Hepatocyte (in vitro differentiated cells): ENCODE measurements at regions not wholly inside any gene's neighbourhood (a gene's known extent, or its start where the extent isn't known, plus 50 kb on each side); places are given as distances from the start of the nearest gene placed in this dataset.

ENCODE experiments used
- DNase-seq: peaks from one replicate; pipeline ENCODE4 v3.0.0-alpha.2; 2016; ENCODE audit warnings: low spot score
- H2AFZ ChIP-seq: fragments of 200-600 bp; sonication (generic); 2 replicates; pipeline ENCODE4 v1.6.0; 2016; ENCODE audit warnings: antibody characterized with exemption, mild to moderate bottlenecking
- H3K27ac ChIP-seq: fragments of 200-600 bp; sonication (generic); 2 replicates; pipeline ENCODE4 v1.5.1; 2016; ENCODE audit warnings: mild to moderate bottlenecking
- H3K27me3 ChIP-seq: fragments of 200-600 bp; sonication (generic); 2 replicates; pipeline ENCODE4 v1.6.1; 2016
- H3K36me3 ChIP-seq: fragments of 200-600 bp; sonication (generic); replicated peaks from 2 replicates; pipeline ENCODE4 v1.5.1; 2016; ENCODE audit warnings: low read depth; ENCODE audit not compliant: insufficient read depth
- H3K4me1 ChIP-seq: fragments of 200-600 bp; sonication (generic); 2 replicates; pipeline ENCODE4 v1.5.1; 2016; ENCODE audit warnings: mild to moderate bottlenecking, moderate library complexity; ENCODE audit not compliant: insufficient read depth
- H3K4me2 ChIP-seq: fragments of 200-600 bp; sonication (generic); 2 replicates; pipeline ENCODE4 v1.6.0; 2016
- H3K4me3 ChIP-seq: fragments of 200-600 bp; sonication (generic); 2 replicates; pipeline ENCODE4 v1.5.1; 2016; ENCODE audit warnings: mild to moderate bottlenecking
- H3K79me2 ChIP-seq: fragments of 200-600 bp; sonication (generic); 2 replicates; pipeline ENCODE4 v1.6.0; 2017; ENCODE audit warnings: mild to moderate bottlenecking
- H3K9me2 ChIP-seq: fragments of 200-600 bp; sonication (generic); replicated peaks from 2 replicates; pipeline ENCODE4 v1.6.0; 2017; ENCODE audit warnings: mild to moderate bottlenecking; ENCODE audit not compliant: insufficient read depth
- H3K9me3 ChIP-seq: fragments of 200-600 bp; sonication (generic); 2 replicates; pipeline ENCODE4 v1.5.1; 2016; ENCODE audit warnings: low read depth, mild to moderate bottlenecking
- H4K20me1 ChIP-seq: fragments of 200-600 bp; sonication (generic); 2 replicates; pipeline ENCODE4 v1.6.0; 2016; ENCODE audit warnings: mild to moderate bottlenecking; ENCODE audit not compliant: insufficient read depth, poor library complexity, severe bottlenecking
- EZH2 ChIP-seq: fragments of 200-600 bp; sonication (generic); IDR thresholded peaks from 2 replicates; pipeline ENCODE4 v1.6.1; 2016; ENCODE audit warnings: antibody characterized with exemption, mild to moderate bottlenecking, borderline replicate concordance
- EZH2phosphoT487 ChIP-seq: fragments of 200-600 bp; sonication (generic); IDR thresholded peaks from one replicate; pipeline ENCODE4 v1.6.1; 2018; ENCODE audit warnings: antibody characterized with exemption, mild to moderate bottlenecking, low read depth, moderate library complexity; ENCODE audit not compliant: unreplicated experiment, severe bottlenecking
- WGBS: methylation state at CpG from one replicate; pipeline ENCODE4 v1.1.6; 2016; ENCODE audit warnings: low lambda C conversion rate; ENCODE audit errors: missing lambda C conversion rate; 5-methylcytosine and 5-hydroxymethylcytosine counted together
- TF ChIP-seq, protein P1 (sequence below): fragments of 200-600 bp; sonication (generic); IDR thresholded peaks from 2 replicates; pipeline ENCODE4 v1.5.1; 2016; ENCODE audit warnings: antibody characterized with exemption, mild to moderate bottlenecking; ENCODE audit not compliant: poor library complexity

DNA sequence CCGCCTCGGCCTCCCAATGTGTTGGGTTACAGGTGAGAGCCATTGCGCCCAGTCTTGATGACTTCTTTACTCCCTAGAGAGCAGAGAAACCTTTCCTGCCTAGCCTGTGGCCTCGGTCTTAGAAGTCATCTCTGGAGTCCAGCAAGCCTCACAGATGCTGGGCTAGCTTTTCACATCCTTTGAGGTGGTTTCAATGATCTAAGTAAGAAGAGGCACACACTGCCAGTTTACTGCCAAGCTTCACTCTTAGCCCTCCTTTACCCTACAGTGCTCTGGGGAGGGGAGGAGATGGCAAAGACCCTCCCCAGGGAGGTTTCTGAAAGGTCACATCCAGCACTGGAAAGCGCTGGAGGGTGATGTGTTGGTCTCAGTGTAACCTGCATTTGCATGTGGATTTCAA lies 304.8 kb downstream of the PCNX1 start:
- WGBS = 99% methylated on average over 5 of the region's 5 CpGs
- TF ChIP-seq EZH2phosphoT487 (no peak), EZH2 (no peak)
- TF ChIP-seq, protein P1, sequence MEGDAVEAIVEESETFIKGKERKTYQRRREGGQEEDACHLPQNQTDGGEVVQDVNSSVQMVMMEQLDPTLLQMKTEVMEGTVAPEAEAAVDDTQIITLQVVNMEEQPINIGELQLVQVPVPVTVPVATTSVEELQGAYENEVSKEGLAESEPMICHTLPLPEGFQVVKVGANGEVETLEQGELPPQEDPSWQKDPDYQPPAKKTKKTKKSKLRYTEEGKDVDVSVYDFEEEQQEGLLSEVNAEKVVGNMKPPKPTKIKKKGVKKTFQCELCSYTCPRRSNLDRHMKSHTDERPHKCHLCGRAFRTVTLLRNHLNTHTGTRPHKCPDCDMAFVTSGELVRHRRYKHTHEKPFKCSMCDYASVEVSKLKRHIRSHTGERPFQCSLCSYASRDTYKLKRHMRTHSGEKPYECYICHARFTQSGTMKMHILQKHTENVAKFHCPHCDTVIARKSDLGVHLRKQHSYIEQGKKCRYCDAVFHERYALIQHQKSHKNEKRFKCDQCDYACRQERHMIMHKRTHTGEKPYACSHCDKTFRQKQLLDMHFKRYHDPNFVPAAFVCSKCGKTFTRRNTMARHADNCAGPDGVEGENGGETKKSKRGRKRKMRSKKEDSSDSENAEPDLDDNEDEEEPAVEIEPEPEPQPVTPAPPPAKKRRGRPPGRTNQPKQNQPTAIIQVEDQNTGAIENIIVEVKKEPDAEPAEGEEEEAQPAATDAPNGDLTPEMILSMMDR = no peak
- H3K9me2 ChIP-seq = no peaks in the 10 kb centered on the region

DNA sequence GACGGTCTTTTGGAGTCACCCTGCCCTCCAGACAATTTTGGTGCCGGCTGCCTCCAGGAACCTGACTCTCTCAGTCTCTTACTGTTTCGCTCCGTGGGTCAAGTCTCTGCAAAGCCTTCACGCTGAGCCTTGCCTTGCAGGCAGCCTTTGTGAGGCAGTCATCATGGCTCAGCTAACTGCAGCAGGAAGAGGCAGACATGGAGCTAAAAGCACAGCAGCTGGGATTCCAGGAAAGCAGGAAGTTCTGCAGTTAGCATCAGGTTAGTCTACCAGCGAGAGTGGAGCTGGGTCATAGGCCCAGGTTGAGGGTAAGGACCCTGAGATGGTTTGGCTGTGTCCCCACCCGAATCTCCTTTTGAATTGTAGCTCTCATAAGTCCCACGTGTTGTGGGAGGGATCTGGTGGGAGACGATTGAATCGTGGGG lies 305.4 kb downstream of the PCNX1 start:
- DNase-seq = no peak
- no peaks in the 10 kb centered on the region for H4K20me1 ChIP-seq
- 75% methylated on average over 10 of the region's 10 CpGs for WGBS
- no peaks in the 10 kb centered on the region for H3K9me2 ChIP-seq
- H3K9me3 ChIP-seq = no peaks in the 10 kb centered on the region
- H3K4me3 ChIP-seq = no peak overlapping the region
- no peaks in the 10 kb centered on the region for H3K79me2 ChIP-seq
- H3K27me3 ChIP-seq = no peaks in the 10 kb centered on the region
- H3K36me3 ChIP-seq = no peaks in the 10 kb centered on the region
- H3K27ac ChIP-seq = no peak overlapping the region
- TF ChIP-seq, protein P1 = no peak
- TF ChIP-seq EZH2 = no peak
- no peak for TF ChIP-seq EZH2phosphoT487
- no peaks in the 10 kb centered on the region for H3K4me1 ChIP-seq
- no peak overlapping the region for H3K4me2 ChIP-seq
- H2AFZ ChIP-seq = no peak overlapping the region

More for the DNA sequence above, 304.8 kb downstream of the PCNX1 start:
- Histone ChIP-seq H3K9me3 (no peaks in the 10 kb centered on the region), H3K36me3 (no peaks in the 10 kb centered on the region), H4K20me1 (no peaks in the 10 kb centered on the region), H3K4me1 (no peaks in the 10 kb centered on the region), H2AFZ (no peak overlapping the region), H3K4me3 (no peak overlapping the region), H3K79me2 (no peaks in the 10 kb centered on the region), H3K27me3 (no peaks in the 10 kb centered on the region), H3K4me2 (no peak overlapping the region), H3K27ac (no peak overlapping the region)
- no peak for DNase-seq

GRCh38 chr14:71214241-71214640 lies 307.0 kb downstream of the PCNX1 start:
- DNase-seq = no peak
- H4K20me1 ChIP-seq = no peaks in the 10 kb centered on the region
- 93% methylated on average over 2 of the region's 2 CpGs for WGBS
- no peak overlapping the region for H3K27ac ChIP-seq
- no peaks in the 10 kb centered on the region for H3K4me1 ChIP-seq
- H3K4me2 ChIP-seq = no peak overlapping the region
- no peak overlapping the region for H2AFZ ChIP-seq
- no peaks in the 10 kb centered on the region for H3K9me3 ChIP-seq
- no peaks in the 10 kb centered on the region for H3K36me3 ChIP-seq
- no peak overlapping the region for H3K4me3 ChIP-seq
- H3K9me2 ChIP-seq = no peaks in the 10 kb centered on the region
- no peaks in the 10 kb centered on the region for H3K79me2 ChIP-seq
- TF ChIP-seq EZH2 (no peak), EZH2phosphoT487 (no peak)
- TF ChIP-seq, protein P1 = no peak
- no peaks in the 10 kb centered on the region for H3K27me3 ChIP-seq

DNA sequence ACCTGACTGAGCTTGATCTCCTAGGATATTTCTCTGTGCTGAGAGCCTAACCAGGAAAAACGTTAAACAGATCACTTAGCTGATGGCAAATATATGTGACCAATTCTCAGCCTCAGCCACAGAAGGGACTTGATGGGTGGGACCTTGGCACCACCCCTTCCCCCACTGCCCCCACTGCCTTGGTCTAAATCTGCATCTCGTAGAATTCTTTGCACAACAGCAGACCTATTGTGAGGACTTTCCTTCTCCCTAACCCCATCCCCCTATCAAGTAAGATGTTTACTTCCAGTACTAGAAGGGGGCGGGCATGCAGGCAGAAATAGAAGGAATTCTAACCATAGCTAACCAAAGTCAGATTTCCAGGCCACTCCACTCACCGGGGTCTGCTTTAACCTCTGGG lies 313.2 kb downstream of the PCNX1 start:
- H2AFZ ChIP-seq = no peak overlapping the region
- no peak overlapping the region for H3K4me3 ChIP-seq
- WGBS = 41% methylated on average over 4 of the region's 4 CpGs
- H3K27me3 ChIP-seq = no peaks in the 10 kb centered on the region
- H3K4me1 ChIP-seq = no peaks in the 10 kb centered on the region
- H3K4me2 ChIP-seq = no peak overlapping the region
- H3K79me2 ChIP-seq = no peaks in the 10 kb centered on the region
- no peaks in the 10 kb centered on the region for H4K20me1 ChIP-seq
- DNase-seq = no peak
- H3K9me2 ChIP-seq = no peaks in the 10 kb centered on the region
- no peak for TF ChIP-seq EZH2phosphoT487
- TF ChIP-seq EZH2 = no peak
- TF ChIP-seq, protein P1 = no peak
- no peaks in the 10 kb centered on the region for H3K36me3 ChIP-seq
- H3K27ac ChIP-seq = no peak overlapping the region
- no peaks in the 10 kb centered on the region for H3K9me3 ChIP-seq
